HG03139 (cell line): ENCODE measurements at regions not wholly inside any gene's neighbourhood (a gene's known extent, or its start where the extent isn't known, plus 50 kb on each side); places are given as distances from the start of the nearest gene placed in this dataset.

Experiments used
- ATAC-seq: cut with Tn5 transposase; IDR thresholded peaks from one replicate; pipeline ENCODE4 v1.9.1; 2021; ENCODE audit not compliant: unreplicated experiment

- no peak for ATAC-seq
Observed at GRCh38 chr3:17955411-17955810, 213.0 kb upstream of the TBC1D5 start.

GRCh38 chr3:17954801-17955200 is 212.4 kb upstream of the TBC1D5 start:
- no peak for ATAC-seq

GRCh38 chr3:17951241-17951640 is 208.8 kb upstream of the TBC1D5 start:
- ATAC-seq = no peak

GRCh38 chr3:17949101-17949500 is 206.7 kb upstream of the TBC1D5 start:
- ATAC-seq = no peak

GRCh38 chr3:17947833-17948232 is 205.4 kb upstream of the TBC1D5 start:
- ATAC-seq = no peak

- no peak for ATAC-seq
Observed at GRCh38 chr3:17946619-17947018, 204.2 kb upstream of the TBC1D5 start.

- ATAC-seq = no peak
Observed at GRCh38 chr3:17945799-17946399, 203.5 kb upstream of the TBC1D5 start.

GRCh38 chr3:17945018-17945798 is 202.8 kb upstream of the TBC1D5 start:
- no peak for ATAC-seq

GRCh38 chr3:17942856-17943255 is 200.4 kb upstream of the TBC1D5 start:
- ATAC-seq = no peak

GRCh38 chr3:17941766-17942165 is 199.3 kb upstream of the TBC1D5 start:
- no peak for ATAC-seq

- ATAC-seq = no peak
Observed at GRCh38 chr3:17941152-17941551, 198.7 kb upstream of the TBC1D5 start.

- ATAC-seq = no peak
Observed at GRCh38 chr3:17939157-17939556, 196.7 kb upstream of the TBC1D5 start.

- no peak for ATAC-seq
Observed at GRCh38 chr3:17938313-17938712, 195.9 kb upstream of the TBC1D5 start.

- ATAC-seq = no peak
Observed at GRCh38 chr3:17936736-17937480, 194.5 kb upstream of the TBC1D5 start.

GRCh38 chr3:17935222-17935621 is 192.8 kb upstream of the TBC1D5 start:
- no peak for ATAC-seq

- no peak for ATAC-seq
Observed at GRCh38 chr3:17932136-17932771, 189.8 kb upstream of the TBC1D5 start.

- no peak for ATAC-seq
Observed at GRCh38 chr3:17931131-17931530, 188.7 kb upstream of the TBC1D5 start.

GRCh38 chr3:17928502-17929145 is 186.2 kb upstream of the TBC1D5 start:
- no peak for ATAC-seq

- no peak for ATAC-seq
Observed at GRCh38 chr3:17927036-17927435, 184.6 kb upstream of the TBC1D5 start.

GRCh38 chr3:17915341-17915740 is 172.9 kb upstream of the TBC1D5 start:
- no peak for ATAC-seq

GRCh38 chr3:17913359-17913758 is 170.9 kb upstream of the TBC1D5 start:
- ATAC-seq = no peak
